ENCODE measurements at regions not wholly inside any gene's neighbourhood (a gene's known extent, or its start where the extent isn't known, plus 50 kb on each side); places are given as distances from the start of the nearest gene placed in this dataset.

DNA sequence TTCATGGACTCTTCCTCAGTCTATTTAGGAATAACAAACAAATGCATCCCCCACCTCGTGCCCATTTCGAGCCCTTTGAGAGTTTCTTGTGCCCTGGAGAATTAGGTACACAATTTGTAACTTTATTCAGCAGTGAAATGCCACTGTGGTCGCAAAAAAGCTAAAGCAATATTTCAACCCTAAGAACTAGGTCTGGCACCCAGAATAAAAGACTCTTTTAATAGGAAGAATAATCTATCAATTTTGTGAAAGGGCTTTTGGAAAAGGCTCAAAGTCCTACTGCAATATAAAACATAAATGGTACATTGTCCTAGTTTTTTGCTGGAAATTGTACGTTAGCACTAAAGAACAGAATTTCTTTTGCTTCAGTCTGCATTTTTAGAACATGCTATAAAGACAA, 304.6 kb upstream of the TENM3 start:
- no peaks in the 10 kb centered on the region for H3K36me3 ChIP-seq
- H3K9me3 ChIP-seq: no peaks in the 10 kb centered on the region
- TF ChIP-seq, protein P1, sequence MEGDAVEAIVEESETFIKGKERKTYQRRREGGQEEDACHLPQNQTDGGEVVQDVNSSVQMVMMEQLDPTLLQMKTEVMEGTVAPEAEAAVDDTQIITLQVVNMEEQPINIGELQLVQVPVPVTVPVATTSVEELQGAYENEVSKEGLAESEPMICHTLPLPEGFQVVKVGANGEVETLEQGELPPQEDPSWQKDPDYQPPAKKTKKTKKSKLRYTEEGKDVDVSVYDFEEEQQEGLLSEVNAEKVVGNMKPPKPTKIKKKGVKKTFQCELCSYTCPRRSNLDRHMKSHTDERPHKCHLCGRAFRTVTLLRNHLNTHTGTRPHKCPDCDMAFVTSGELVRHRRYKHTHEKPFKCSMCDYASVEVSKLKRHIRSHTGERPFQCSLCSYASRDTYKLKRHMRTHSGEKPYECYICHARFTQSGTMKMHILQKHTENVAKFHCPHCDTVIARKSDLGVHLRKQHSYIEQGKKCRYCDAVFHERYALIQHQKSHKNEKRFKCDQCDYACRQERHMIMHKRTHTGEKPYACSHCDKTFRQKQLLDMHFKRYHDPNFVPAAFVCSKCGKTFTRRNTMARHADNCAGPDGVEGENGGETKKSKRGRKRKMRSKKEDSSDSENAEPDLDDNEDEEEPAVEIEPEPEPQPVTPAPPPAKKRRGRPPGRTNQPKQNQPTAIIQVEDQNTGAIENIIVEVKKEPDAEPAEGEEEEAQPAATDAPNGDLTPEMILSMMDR (IDR thresholded peaks at IDR 0.05 in 4 of 5, conservative IDR thresholded peaks at IDR 0.05 in 1 of 5): no peak
- H3K27me3 ChIP-seq: no peaks in the 10 kb centered on the region
- intact Hi-C loops (cut with DNase I; ENCODE audit: low total_unique reads) (no loop called here), in situ Hi-C loops (cut with MboI; ENCODE audit: low sequenced_read_pairs in 4 of 4) (no loop called here)
- no peaks in the 10 kb centered on the region for H3K4me1 ChIP-seq
- no peak overlapping the region for H3K27ac ChIP-seq
- DNase-seq (no peak), ATAC-seq (no peak)
- no peak overlapping the region for H3K4me3 ChIP-seq

DNA sequence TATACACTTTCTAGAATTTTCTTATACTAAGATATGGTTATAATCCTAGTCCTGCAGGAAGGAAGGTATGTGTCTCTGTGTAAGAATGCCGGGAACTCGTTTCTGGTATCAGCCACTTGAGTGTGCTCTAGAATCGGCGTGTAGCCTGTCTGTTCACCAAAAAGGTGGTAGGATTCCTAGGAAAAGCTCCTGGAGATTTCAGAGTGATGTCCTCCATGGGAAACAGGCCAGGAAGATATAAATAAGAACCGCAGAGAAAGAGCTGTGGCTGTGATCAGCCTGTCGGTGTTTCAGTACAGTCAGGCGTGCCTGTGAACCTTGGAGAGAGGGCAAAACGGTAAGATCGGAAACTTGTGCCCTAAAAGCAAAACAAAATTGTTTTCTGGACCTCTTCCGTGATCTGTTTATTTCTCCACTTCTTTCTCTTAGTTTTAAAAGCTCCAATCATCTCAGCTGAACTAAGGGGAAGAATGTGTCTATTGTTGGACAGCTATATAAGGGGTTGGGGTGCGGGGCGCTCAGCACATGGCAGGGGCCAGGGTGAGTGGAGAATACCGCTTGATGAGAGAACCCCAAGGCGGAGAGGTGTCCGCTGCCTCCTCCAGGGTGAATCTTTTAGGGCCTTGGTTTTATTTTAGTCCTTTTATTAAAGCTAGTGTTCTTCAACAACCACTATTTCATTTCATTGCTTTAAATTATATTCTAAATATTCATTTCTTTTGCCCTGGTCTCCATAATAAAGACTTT, 303.8 kb upstream of the TENM3 start:
- in situ Hi-C loops (cut with MboI; ENCODE audit: low sequenced_read_pairs in 4 of 4) (no loop called here), intact Hi-C loops (cut with DNase I; ENCODE audit: low total_unique reads) (no loop called here)
- Histone ChIP-seq H3K4me3 (no peak overlapping the region), H3K27me3 (no peaks in the 10 kb centered on the region), H3K36me3 (no peaks in the 10 kb centered on the region), H3K27ac (no peak overlapping the region), H3K9me3 (no peaks in the 10 kb centered on the region), H3K4me1 (no peaks in the 10 kb centered on the region)
- ATAC-seq: no peak
- no peak for DNase-seq
- no peak for TF ChIP-seq POLR2A (IDR thresholded peaks at IDR 0.05)
- TF ChIP-seq, protein P1 (IDR thresholded peaks at IDR 0.05 in 4 of 5, conservative IDR thresholded peaks at IDR 0.05 in 1 of 5): no peak

DNA sequence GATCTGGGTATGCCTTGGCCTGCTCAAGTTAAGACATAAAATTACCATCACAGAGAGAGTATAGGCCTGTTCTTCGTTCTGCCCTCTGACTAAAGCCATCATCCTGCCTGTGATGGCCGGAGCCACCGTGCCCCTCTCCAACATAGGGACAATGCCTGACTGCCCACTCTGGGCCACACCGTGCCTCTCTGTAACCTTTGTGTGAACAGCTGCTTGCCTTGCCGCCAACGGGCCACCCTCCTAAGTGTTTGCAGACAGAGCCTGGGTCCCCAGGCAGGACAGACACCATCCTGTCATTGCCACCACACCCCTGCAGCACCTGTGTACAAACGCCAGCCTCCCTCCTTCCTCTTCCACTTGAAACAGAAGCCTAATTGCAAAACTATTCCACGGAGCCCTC, 298.7 kb upstream of the TENM3 start:
- no peak overlapping the region for H3K27ac ChIP-seq
- TF ChIP-seq POLR2A (IDR thresholded peaks at IDR 0.05): no peak
- TF ChIP-seq, protein P1 (IDR thresholded peaks at IDR 0.05 in 4 of 5, conservative IDR thresholded peaks at IDR 0.05 in 1 of 5): no peak
- H3K27me3 ChIP-seq: no peaks in the 10 kb centered on the region
- no peaks in the 10 kb centered on the region for H3K9me3 ChIP-seq
- H3K4me3 ChIP-seq: no peak overlapping the region
- H3K4me1 ChIP-seq: no peaks in the 10 kb centered on the region
- no peak for DNase-seq
- ATAC-seq: no peak
- in situ Hi-C loops (cut with MboI; ENCODE audit: low sequenced_read_pairs in 4 of 4): no loop called here
- intact Hi-C loops (cut with DNase I; ENCODE audit: low total_unique reads): no loop called here
- H3K36me3 ChIP-seq: no peaks in the 10 kb centered on the region

DNA sequence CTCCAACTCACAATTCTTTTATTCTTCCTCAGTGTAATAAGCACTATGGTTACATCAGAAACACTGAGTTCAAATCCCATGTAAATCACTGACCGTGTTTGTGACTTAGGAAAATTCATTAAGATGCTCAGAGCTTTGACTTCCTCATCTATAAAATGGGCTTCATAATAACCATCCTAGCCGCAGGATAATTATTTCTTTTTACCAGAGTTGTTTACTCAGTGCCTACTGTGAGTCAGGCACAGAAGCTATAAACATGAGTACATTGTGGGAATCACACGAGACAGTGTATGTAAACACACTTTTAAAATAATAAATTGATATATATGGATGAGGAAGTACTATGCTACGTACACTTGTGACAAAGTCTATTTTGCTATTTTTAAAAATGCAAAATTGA, 296.3 kb upstream of the TENM3 start:
- H3K9me3 ChIP-seq: no peaks in the 10 kb centered on the region
- H3K4me1 ChIP-seq: no peaks in the 10 kb centered on the region
- H3K27ac ChIP-seq: no peak overlapping the region
- in situ Hi-C loops (cut with MboI; ENCODE audit: low sequenced_read_pairs in 4 of 4): no loop called here
- TF ChIP-seq, protein P1 (IDR thresholded peaks at IDR 0.05 in 4 of 5, conservative IDR thresholded peaks at IDR 0.05 in 1 of 5): no peak
- no peak for TF ChIP-seq POLR2A (IDR thresholded peaks at IDR 0.05)
- H3K36me3 ChIP-seq: no peaks in the 10 kb centered on the region
- H3K4me3 ChIP-seq: no peak overlapping the region
- no peak for ATAC-seq
- no peak for DNase-seq
- intact Hi-C loops (cut with DNase I; ENCODE audit: low total_unique reads): no loop called here
- H3K27me3 ChIP-seq: no peaks in the 10 kb centered on the region

Data from gastrocnemius medialis (tissue), 4 donors.